ENCODE measurements at regions not wholly inside any gene's neighbourhood (a gene's known extent, or its start where the extent isn't known, plus 50 kb on each side); places are given as distances from the start of the nearest gene placed in this dataset.

- no peak overlapping the region for H3K27ac ChIP-seq (ENCODE audit: low read length)
- no peaks in the 10 kb centered on the region for H3K4me1 ChIP-seq (ENCODE audit: low read length)
- H3K4me3 ChIP-seq (ENCODE audit: low read length) = no peak overlapping the region
- H3K36me3 ChIP-seq (replicated peaks; ENCODE audit: low read depth, low read length) = no peaks in the 10 kb centered on the region
- H3K79me2 ChIP-seq (ENCODE audit: low read length) = no peaks in the 10 kb centered on the region
- no peaks in the 10 kb centered on the region for H3K27me3 ChIP-seq (ENCODE audit: low read depth, low read length)
- H3K9me3 ChIP-seq (ENCODE audit: insufficient read depth, low read length) = no peaks in the 10 kb centered on the region
- TF ChIP-seq EZH2phosphoT487 (IDR thresholded peaks at IDR 0.05; ENCODE audit: low read depth) = no peak
- TF ChIP-seq CTCF (IDR thresholded peaks at IDR 0.05; ENCODE audit: low read depth, low read length) = no peak
- no peaks in the 10 kb centered on the region for H4K20me1 ChIP-seq (ENCODE audit: insufficient read depth, low read length)
- H2AFZ ChIP-seq (ENCODE audit: low read depth, low read length) = no peak overlapping the region
- H3K9ac ChIP-seq (ENCODE audit: low read length) = no peak overlapping the region
- no peak overlapping the region for H3K4me2 ChIP-seq (ENCODE audit: low read length)
Observed at GRCh38 chr5:44981708-44982107, 173.0 kb downstream of the MRPS30 start.

GRCh38 chr5:44983006-44983405 lies 174.3 kb downstream of the MRPS30 start:
- Histone ChIP-seq H3K9ac (ENCODE audit: low read length) (no peak overlapping the region), H3K79me2 (ENCODE audit: low read length) (no peaks in the 10 kb centered on the region), H3K4me1 (ENCODE audit: low read length) (no peaks in the 10 kb centered on the region), H3K36me3 (replicated peaks; ENCODE audit: low read depth, low read length) (no peaks in the 10 kb centered on the region), H3K4me3 (ENCODE audit: low read length) (no peak overlapping the region), H2AFZ (ENCODE audit: low read depth, low read length) (no peak overlapping the region), H3K27me3 (ENCODE audit: low read depth, low read length) (no peaks in the 10 kb centered on the region), H3K4me2 (ENCODE audit: low read length) (no peak overlapping the region), H4K20me1 (ENCODE audit: insufficient read depth, low read length) (no peaks in the 10 kb centered on the region), H3K27ac (ENCODE audit: low read length) (no peak overlapping the region), H3K9me3 (ENCODE audit: insufficient read depth, low read length) (no peaks in the 10 kb centered on the region)
- no peak for TF ChIP-seq CTCF (IDR thresholded peaks at IDR 0.05; ENCODE audit: low read depth, low read length)
- TF ChIP-seq EZH2phosphoT487 (IDR thresholded peaks at IDR 0.05; ENCODE audit: low read depth) = no peak

GRCh38 chr5:44987026-44987425 lies 178.3 kb downstream of the MRPS30 start:
- H3K27ac ChIP-seq (ENCODE audit: low read length) = no peak overlapping the region
- no peaks in the 10 kb centered on the region for H4K20me1 ChIP-seq (ENCODE audit: insufficient read depth, low read length)
- H3K27me3 ChIP-seq (ENCODE audit: low read depth, low read length) = no peaks in the 10 kb centered on the region
- H3K36me3 ChIP-seq (replicated peaks; ENCODE audit: low read depth, low read length) = no peaks in the 10 kb centered on the region
- no peaks in the 10 kb centered on the region for H3K79me2 ChIP-seq (ENCODE audit: low read length)
- no peak overlapping the region for H3K9ac ChIP-seq (ENCODE audit: low read length)
- H3K4me3 ChIP-seq (ENCODE audit: low read length) = no peak overlapping the region
- H2AFZ ChIP-seq (ENCODE audit: low read depth, low read length) = no peak overlapping the region
- no peak overlapping the region for H3K4me2 ChIP-seq (ENCODE audit: low read length)
- H3K4me1 ChIP-seq (ENCODE audit: low read length) = no peaks in the 10 kb centered on the region
- TF ChIP-seq EZH2phosphoT487 (IDR thresholded peaks at IDR 0.05; ENCODE audit: low read depth) = no peak
- TF ChIP-seq CTCF (IDR thresholded peaks at IDR 0.05; ENCODE audit: low read depth, low read length) = no peak
- no peaks in the 10 kb centered on the region for H3K9me3 ChIP-seq (ENCODE audit: insufficient read depth, low read length)

GRCh38 chr5:44991693-44992092 lies 182.9 kb downstream of the MRPS30 start:
- H3K9me3 ChIP-seq (ENCODE audit: insufficient read depth, low read length) = no peaks in the 10 kb centered on the region
- H4K20me1 ChIP-seq (ENCODE audit: insufficient read depth, low read length) = no peaks in the 10 kb centered on the region
- no peak overlapping the region for H3K27ac ChIP-seq (ENCODE audit: low read length)
- no peaks in the 10 kb centered on the region for H3K4me1 ChIP-seq (ENCODE audit: low read length)
- H3K36me3 ChIP-seq (replicated peaks; ENCODE audit: low read depth, low read length) = no peaks in the 10 kb centered on the region
- no peak overlapping the region for H2AFZ ChIP-seq (ENCODE audit: low read depth, low read length)
- TF ChIP-seq CTCF (IDR thresholded peaks at IDR 0.05; ENCODE audit: low read depth, low read length) = no peak
- TF ChIP-seq EZH2phosphoT487 (IDR thresholded peaks at IDR 0.05; ENCODE audit: low read depth) = no peak
- H3K9ac ChIP-seq (ENCODE audit: low read length) = no peak overlapping the region
- no peak overlapping the region for H3K4me3 ChIP-seq (ENCODE audit: low read length)
- H3K4me2 ChIP-seq (ENCODE audit: low read length) = no peak overlapping the region
- H3K27me3 ChIP-seq (ENCODE audit: low read depth, low read length) = no peaks in the 10 kb centered on the region
- H3K79me2 ChIP-seq (ENCODE audit: low read length) = no peaks in the 10 kb centered on the region
